Esophagus muscularis mucosa (tissue), 4 donors: ENCODE measurements at regions not wholly inside any gene's neighbourhood (a gene's known extent, or its start where the extent isn't known, plus 50 kb on each side); places are given as distances from the start of the nearest gene placed in this dataset.

Experiments used
- CTCF ChIP-seq, 3 experiments: fragments of 200-600 bp in 2 of 3; fragments of 450-650 bp in 1 of 3; sonication (generic) in 2 of 3; IDR thresholded peaks; one replicate each; pipeline ENCODE4 v1.5.1; 2017 to 2019; ENCODE audit warnings: antibody characterized with exemption in 3 of 3, mild to moderate bottlenecking in 2 of 3, moderate library complexity in 1 of 3
- EP300 ChIP-seq: sonication (generic); formaldehyde crosslinking; IDR thresholded peaks from one replicate; pipeline ENCODE4 v1.6.1; 2017; ENCODE audit warnings: antibody characterized with exemption
- POLR2A ChIP-seq: fragments of 450-650 bp; IDR thresholded peaks from one replicate; pipeline ENCODE4 v1.6.1; 2017; ENCODE audit warnings: antibody characterized with exemption, moderate library complexity, mild to moderate bottlenecking, low read depth

GRCh38 chr1:115524236-115524635 lies 117.5 kb upstream of the VANGL1 start:
- TF ChIP-seq EP300, result no peak
- TF ChIP-seq CTCF (IDR thresholded peaks at IDR 0.05), result no peak
- TF ChIP-seq POLR2A, result no peak
